Neural cell (in vitro differentiated cells): ENCODE measurements at regions not wholly inside any gene's neighbourhood (a gene's known extent, or its start where the extent isn't known, plus 50 kb on each side); places are given as distances from the start of the nearest gene placed in this dataset.

Experiments used
- RAD21 ChIP-seq: fragments of 450-650 bp; conservative IDR thresholded peaks from 2 replicates; pipeline ENCODE4 v1.6.1; 2014; ENCODE audit warnings: antibody characterized with exemption, mild to moderate bottlenecking, moderate library complexity
- TF ChIP-seq, protein P1 (sequence below): fragments of 450-650 bp; IDR thresholded peaks from 2 replicates; pipeline ENCODE4 v1.5.1; 2014; ENCODE audit warnings: antibody characterized with exemption, mild to moderate bottlenecking, moderate library complexity; ENCODE audit not compliant: poor library complexity, severe bottlenecking
- TF ChIP-seq, protein P2 (sequence below): IDR thresholded peaks from 2 replicates; pipeline ENCODE4 v1.6.1; 2012; ENCODE audit warnings: borderline replicate concordance

DNA sequence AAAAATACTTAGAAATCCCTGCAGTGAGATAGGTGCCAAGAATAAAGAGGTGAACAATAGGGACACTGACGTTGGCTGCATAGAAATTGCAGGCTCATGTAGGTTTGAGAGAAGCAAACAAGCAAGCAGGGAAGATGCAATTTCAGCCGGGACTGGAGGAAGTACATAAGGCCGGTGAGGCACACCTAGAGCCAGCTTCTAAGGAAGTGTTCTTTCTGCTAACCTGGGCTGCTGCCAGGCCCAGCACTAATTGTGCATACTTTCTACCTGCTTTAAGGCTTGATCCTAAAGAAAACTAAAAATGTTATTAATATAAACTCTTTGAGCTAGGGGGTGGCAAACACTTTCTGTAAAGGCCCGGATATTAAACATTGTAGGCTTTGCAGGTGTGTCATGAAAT is 71.0 kb downstream of the LMO4 start:
- TF ChIP-seq, protein P1, sequence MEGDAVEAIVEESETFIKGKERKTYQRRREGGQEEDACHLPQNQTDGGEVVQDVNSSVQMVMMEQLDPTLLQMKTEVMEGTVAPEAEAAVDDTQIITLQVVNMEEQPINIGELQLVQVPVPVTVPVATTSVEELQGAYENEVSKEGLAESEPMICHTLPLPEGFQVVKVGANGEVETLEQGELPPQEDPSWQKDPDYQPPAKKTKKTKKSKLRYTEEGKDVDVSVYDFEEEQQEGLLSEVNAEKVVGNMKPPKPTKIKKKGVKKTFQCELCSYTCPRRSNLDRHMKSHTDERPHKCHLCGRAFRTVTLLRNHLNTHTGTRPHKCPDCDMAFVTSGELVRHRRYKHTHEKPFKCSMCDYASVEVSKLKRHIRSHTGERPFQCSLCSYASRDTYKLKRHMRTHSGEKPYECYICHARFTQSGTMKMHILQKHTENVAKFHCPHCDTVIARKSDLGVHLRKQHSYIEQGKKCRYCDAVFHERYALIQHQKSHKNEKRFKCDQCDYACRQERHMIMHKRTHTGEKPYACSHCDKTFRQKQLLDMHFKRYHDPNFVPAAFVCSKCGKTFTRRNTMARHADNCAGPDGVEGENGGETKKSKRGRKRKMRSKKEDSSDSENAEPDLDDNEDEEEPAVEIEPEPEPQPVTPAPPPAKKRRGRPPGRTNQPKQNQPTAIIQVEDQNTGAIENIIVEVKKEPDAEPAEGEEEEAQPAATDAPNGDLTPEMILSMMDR = no peak
- TF ChIP-seq RAD21 = no peak
- TF ChIP-seq, protein P2, sequence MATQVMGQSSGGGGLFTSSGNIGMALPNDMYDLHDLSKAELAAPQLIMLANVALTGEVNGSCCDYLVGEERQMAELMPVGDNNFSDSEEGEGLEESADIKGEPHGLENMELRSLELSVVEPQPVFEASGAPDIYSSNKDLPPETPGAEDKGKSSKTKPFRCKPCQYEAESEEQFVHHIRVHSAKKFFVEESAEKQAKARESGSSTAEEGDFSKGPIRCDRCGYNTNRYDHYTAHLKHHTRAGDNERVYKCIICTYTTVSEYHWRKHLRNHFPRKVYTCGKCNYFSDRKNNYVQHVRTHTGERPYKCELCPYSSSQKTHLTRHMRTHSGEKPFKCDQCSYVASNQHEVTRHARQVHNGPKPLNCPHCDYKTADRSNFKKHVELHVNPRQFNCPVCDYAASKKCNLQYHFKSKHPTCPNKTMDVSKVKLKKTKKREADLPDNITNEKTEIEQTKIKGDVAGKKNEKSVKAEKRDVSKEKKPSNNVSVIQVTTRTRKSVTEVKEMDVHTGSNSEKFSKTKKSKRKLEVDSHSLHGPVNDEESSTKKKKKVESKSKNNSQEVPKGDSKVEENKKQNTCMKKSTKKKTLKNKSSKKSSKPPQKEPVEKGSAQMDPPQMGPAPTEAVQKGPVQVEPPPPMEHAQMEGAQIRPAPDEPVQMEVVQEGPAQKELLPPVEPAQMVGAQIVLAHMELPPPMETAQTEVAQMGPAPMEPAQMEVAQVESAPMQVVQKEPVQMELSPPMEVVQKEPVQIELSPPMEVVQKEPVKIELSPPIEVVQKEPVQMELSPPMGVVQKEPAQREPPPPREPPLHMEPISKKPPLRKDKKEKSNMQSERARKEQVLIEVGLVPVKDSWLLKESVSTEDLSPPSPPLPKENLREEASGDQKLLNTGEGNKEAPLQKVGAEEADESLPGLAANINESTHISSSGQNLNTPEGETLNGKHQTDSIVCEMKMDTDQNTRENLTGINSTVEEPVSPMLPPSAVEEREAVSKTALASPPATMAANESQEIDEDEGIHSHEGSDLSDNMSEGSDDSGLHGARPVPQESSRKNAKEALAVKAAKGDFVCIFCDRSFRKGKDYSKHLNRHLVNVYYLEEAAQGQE = no peak
